GM23338 (cell line): ENCODE measurements at regions not wholly inside any gene's neighbourhood (a gene's known extent, or its start where the extent isn't known, plus 50 kb on each side); places are given as distances from the start of the nearest gene placed in this dataset.

Source experiments
- ATAC-seq: fragments of 200-7000 bp; cut with Tn5 transposase; 3 replicates; pipeline ENCODE4 v1.9.1; 2020
- DNase-seq: peaks from one replicate; pipeline ENCODE4 v3.0.0-alpha.2; 2015; ENCODE audit warnings: low spot score
- H2AFZ ChIP-seq: fragments of 200-600 bp; sonication (generic); 2 replicates; pipeline ENCODE4 v1.8.0; 2016; ENCODE audit warnings: antibody characterized with exemption, mild to moderate bottlenecking, moderate library complexity
- H3F3A ChIP-seq: fragments of 200-600 bp; sonication (generic); replicated peaks from 2 replicates; pipeline ENCODE4 v1.8.0; 2017; ENCODE audit warnings: antibody characterized with exemption, mixed run types, low read depth
- H3K27ac ChIP-seq: fragments of 200-600 bp; sonication (generic); 2 replicates; pipeline ENCODE4 v1.6.1; 2016; ENCODE audit warnings: low read depth
- H3K27me3 ChIP-seq: fragments of 200-600 bp; sonication (generic); 2 replicates; pipeline ENCODE4 v1.8.0; 2016; ENCODE audit warnings: mild to moderate bottlenecking, mixed run types, moderate library complexity; ENCODE audit not compliant: insufficient read depth
- H3K36me3 ChIP-seq: fragments of 200-600 bp; sonication (generic); 2 replicates; pipeline ENCODE4 v1.8.0; 2016; ENCODE audit warnings: mild to moderate bottlenecking; ENCODE audit not compliant: insufficient read depth
- H3K4me1 ChIP-seq: fragments of 200-600 bp; sonication (generic); 2 replicates; pipeline ENCODE4 v1.8.0; 2016; ENCODE audit warnings: mild to moderate bottlenecking, moderate library complexity; ENCODE audit not compliant: insufficient read depth
- H3K4me2 ChIP-seq: fragments of 200-600 bp; sonication (generic); 2 replicates; pipeline ENCODE4 v1.7.1; 2017; ENCODE audit warnings: mixed run types
- H3K4me3 ChIP-seq: fragments of 200-600 bp; sonication (generic); 2 replicates; pipeline ENCODE4 v1.6.1; 2016; ENCODE audit warnings: mixed run types
- H3K79me2 ChIP-seq: fragments of 200-600 bp; sonication (generic); replicated peaks from 2 replicates; pipeline ENCODE4 v1.8.0; 2017; ENCODE audit warnings: mild to moderate bottlenecking; ENCODE audit not compliant: insufficient read depth
- H3K9me2 ChIP-seq: fragments of 200-600 bp; sonication (generic); 2 replicates; pipeline ENCODE4 v1.8.0; 2017; ENCODE audit not compliant: insufficient read depth
- H4K20me1 ChIP-seq: fragments of 200-600 bp; sonication (generic); replicated peaks from 2 replicates; pipeline ENCODE4 v1.8.0; 2017; ENCODE audit warnings: mild to moderate bottlenecking; ENCODE audit not compliant: insufficient read depth
- H3K27ac Mint-ChIP-seq: 2 replicates; pipeline ENCODE4 v1.8.0; 2020; ENCODE audit warnings: inconsistent platforms, mild to moderate bottlenecking, moderate library complexity, mixed read lengths
- H3K27me3 Mint-ChIP-seq: 3 replicates; pipeline ENCODE4 v1.8.0; 2022; ENCODE audit warnings: low read depth, mild to moderate bottlenecking, moderate library complexity, mixed read lengths, inconsistent platforms; ENCODE audit not compliant: insufficient read depth, poor library complexity
- H3K36me3 Mint-ChIP-seq: 3 replicates; pipeline ENCODE4 v1.8.0; 2021; ENCODE audit warnings: low read depth, mild to moderate bottlenecking, inconsistent platforms, moderate library complexity, mixed read lengths
- H3K4me1 Mint-ChIP-seq: 3 replicates; pipeline ENCODE4 v1.8.0; 2020; ENCODE audit warnings: mild to moderate bottlenecking, inconsistent platforms, mixed read lengths
- H3K4me3 Mint-ChIP-seq: 3 replicates; pipeline ENCODE4 v1.8.0; 2021; ENCODE audit warnings: moderate library complexity, mild to moderate bottlenecking, inconsistent platforms, mixed read lengths
- H3K9me3 Mint-ChIP-seq: 3 replicates; pipeline ENCODE4 v1.8.0; 2020; ENCODE audit warnings: moderate library complexity, mild to moderate bottlenecking, inconsistent platforms, mixed read lengths
- CREB1 ChIP-seq: fragments of 250-450 bp; sonication (Bioruptor Pico); IDR thresholded peaks from 2 replicates; pipeline ENCODE4 v1.5.0; 2020; ENCODE audit warnings: low read depth, mild to moderate bottlenecking, moderate library complexity
- EZH2 ChIP-seq: fragments of 200-600 bp; sonication (generic); IDR thresholded peaks from one replicate; pipeline ENCODE4 v1.8.0; 2017; ENCODE audit warnings: antibody characterized with exemption, mild to moderate bottlenecking, low read depth; ENCODE audit not compliant: unreplicated experiment
- EZH2phosphoT487 ChIP-seq: fragments of 200-600 bp; sonication (generic); IDR thresholded peaks from one replicate; pipeline ENCODE4 v1.8.1; 2018; ENCODE audit warnings: antibody characterized with exemption; ENCODE audit not compliant: unreplicated experiment
- JUNB ChIP-seq: IDR thresholded peaks from one replicate; pipeline ENCODE4 v1.6.1; 2016; ENCODE audit warnings: antibody characterized with exemption; ENCODE audit not compliant: unreplicated experiment
- NANOG ChIP-seq: IDR thresholded peaks from 2 replicates; pipeline ENCODE4 v1.6.1; 2016; ENCODE audit warnings: antibody characterized with exemption, borderline replicate concordance
- POLR2AphosphoS5 ChIP-seq: IDR thresholded peaks from 2 replicates; pipeline ENCODE4 v1.6.1; 2016; ENCODE audit warnings: antibody characterized with exemption, low read depth
- STAT1 ChIP-seq: IDR thresholded peaks from one replicate; pipeline ENCODE4 v1.6.1; 2016; ENCODE audit warnings: antibody characterized with exemption; ENCODE audit not compliant: unreplicated experiment
- ZNF114 ChIP-seq: fragments of 250-450 bp; sonication (Bioruptor Pico); IDR thresholded peaks from 2 replicates; pipeline ENCODE4 v1.5.0; 2020; ENCODE audit warnings: mild to moderate bottlenecking, moderate library complexity
- ZNF331 ChIP-seq: fragments of 250-450 bp; sonication (Bioruptor Pico); IDR thresholded peaks from 2 replicates; pipeline ENCODE4 v1.5.0; 2020; ENCODE audit warnings: low read depth, mild to moderate bottlenecking, moderate library complexity
- TF ChIP-seq, protein P1 (sequence below), 2 experiments: fragments of 200-600 bp in 1 of 2; sonication (generic) in 1 of 2; conservative IDR thresholded peaks; 2 replicates each; pipeline versions ENCODE4 v1.5.1 to v1.6.1; 2016 to 2017; ENCODE audit warnings: antibody characterized with exemption in 2 of 2, low read depth in 2 of 2, mild to moderate bottlenecking in 2 of 2, moderate library complexity in 1 of 2
- TF ChIP-seq, protein P2 (sequence below): fragments of 250-450 bp; sonication (Bioruptor Pico); IDR thresholded peaks from 2 replicates; pipeline ENCODE4 v1.5.0; 2020; ENCODE audit warnings: mild to moderate bottlenecking, moderate library complexity
- TF ChIP-seq, protein P3 (sequence below): IDR thresholded peaks from one replicate; pipeline ENCODE4 v1.6.1; 2018; ENCODE audit warnings: antibody characterized with exemption; ENCODE audit not compliant: unreplicated experiment
- TF ChIP-seq, protein P4 (sequence below): IDR thresholded peaks from 2 replicates; pipeline ENCODE4 v1.6.1; 2016; ENCODE audit warnings: antibody characterized with exemption

DNA sequence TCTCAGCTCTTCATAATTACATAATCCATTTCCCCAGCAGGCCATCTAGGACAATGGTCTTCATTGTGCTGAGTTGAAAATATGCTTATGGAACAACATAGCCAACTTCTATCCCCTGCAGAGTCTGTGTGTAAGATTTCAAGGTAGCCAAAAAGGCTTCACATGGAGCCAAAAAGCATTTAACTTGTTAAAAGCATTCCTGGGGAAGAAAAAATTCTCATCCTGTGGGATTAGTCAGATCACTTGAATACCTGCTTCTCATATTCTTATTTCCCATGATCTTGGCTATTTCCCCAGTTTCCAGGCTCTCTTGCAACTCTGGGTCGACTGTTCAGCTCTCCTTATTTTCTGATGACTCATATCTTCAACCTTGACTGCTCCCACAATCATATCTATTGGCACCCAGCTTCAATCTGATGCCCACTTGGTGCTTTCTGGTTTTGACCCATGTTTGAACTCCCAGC is 178.9 kb downstream of the KLHL28 start:
- H3K36me3 Mint-ChIP-seq, result no peaks in the 10 kb centered on the region
- no peaks in the 10 kb centered on the region; the same call in 2 of the 3 replicates for H3K4me1 Mint-ChIP-seq
- no peak overlapping the region for H2AFZ ChIP-seq
- H3K27ac Mint-ChIP-seq, result no peak overlapping the region
- ATAC-seq (no peak), DNase-seq (no peak)
- H3K4me3 ChIP-seq, result no peak overlapping the region
- H3K27me3 ChIP-seq, result no peaks in the 10 kb centered on the region
- peaks cover 15% of the 10 kb centered on the region for H3K9me2 ChIP-seq
- H3K27me3 Mint-ChIP-seq, result peaks cover 2% of the 10 kb centered on the region
- H3K4me3 Mint-ChIP-seq, result no peak overlapping the region
- H3K4me2 ChIP-seq, result no peak overlapping the region
- no peaks in the 10 kb centered on the region for H4K20me1 ChIP-seq
- no peaks in the 10 kb centered on the region for H3K4me1 ChIP-seq
- no peaks in the 10 kb centered on the region for H3K79me2 ChIP-seq
- no peaks in the 10 kb centered on the region for H3K36me3 ChIP-seq
- no peak overlapping the region for H3K27ac ChIP-seq
- H3F3A ChIP-seq, result no peaks in the 10 kb centered on the region
- TF ChIP-seq JUNB (no peak), NANOG (no peak), ZNF114 (CRISPR knock-in tag) (no peak), EZH2 (no peak), STAT1 (no peak), CREB1 (no peak), EZH2phosphoT487 (no peak), POLR2AphosphoS5 (no peak), ZNF331 (CRISPR knock-in tag) (no peak)
- TF ChIP-seq, protein P1, sequence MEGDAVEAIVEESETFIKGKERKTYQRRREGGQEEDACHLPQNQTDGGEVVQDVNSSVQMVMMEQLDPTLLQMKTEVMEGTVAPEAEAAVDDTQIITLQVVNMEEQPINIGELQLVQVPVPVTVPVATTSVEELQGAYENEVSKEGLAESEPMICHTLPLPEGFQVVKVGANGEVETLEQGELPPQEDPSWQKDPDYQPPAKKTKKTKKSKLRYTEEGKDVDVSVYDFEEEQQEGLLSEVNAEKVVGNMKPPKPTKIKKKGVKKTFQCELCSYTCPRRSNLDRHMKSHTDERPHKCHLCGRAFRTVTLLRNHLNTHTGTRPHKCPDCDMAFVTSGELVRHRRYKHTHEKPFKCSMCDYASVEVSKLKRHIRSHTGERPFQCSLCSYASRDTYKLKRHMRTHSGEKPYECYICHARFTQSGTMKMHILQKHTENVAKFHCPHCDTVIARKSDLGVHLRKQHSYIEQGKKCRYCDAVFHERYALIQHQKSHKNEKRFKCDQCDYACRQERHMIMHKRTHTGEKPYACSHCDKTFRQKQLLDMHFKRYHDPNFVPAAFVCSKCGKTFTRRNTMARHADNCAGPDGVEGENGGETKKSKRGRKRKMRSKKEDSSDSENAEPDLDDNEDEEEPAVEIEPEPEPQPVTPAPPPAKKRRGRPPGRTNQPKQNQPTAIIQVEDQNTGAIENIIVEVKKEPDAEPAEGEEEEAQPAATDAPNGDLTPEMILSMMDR (conservative IDR thresholded peaks at IDR 0.05; ENCODE audit: low read depth in 2 of 2), result no peak
- TF ChIP-seq, protein P2, sequence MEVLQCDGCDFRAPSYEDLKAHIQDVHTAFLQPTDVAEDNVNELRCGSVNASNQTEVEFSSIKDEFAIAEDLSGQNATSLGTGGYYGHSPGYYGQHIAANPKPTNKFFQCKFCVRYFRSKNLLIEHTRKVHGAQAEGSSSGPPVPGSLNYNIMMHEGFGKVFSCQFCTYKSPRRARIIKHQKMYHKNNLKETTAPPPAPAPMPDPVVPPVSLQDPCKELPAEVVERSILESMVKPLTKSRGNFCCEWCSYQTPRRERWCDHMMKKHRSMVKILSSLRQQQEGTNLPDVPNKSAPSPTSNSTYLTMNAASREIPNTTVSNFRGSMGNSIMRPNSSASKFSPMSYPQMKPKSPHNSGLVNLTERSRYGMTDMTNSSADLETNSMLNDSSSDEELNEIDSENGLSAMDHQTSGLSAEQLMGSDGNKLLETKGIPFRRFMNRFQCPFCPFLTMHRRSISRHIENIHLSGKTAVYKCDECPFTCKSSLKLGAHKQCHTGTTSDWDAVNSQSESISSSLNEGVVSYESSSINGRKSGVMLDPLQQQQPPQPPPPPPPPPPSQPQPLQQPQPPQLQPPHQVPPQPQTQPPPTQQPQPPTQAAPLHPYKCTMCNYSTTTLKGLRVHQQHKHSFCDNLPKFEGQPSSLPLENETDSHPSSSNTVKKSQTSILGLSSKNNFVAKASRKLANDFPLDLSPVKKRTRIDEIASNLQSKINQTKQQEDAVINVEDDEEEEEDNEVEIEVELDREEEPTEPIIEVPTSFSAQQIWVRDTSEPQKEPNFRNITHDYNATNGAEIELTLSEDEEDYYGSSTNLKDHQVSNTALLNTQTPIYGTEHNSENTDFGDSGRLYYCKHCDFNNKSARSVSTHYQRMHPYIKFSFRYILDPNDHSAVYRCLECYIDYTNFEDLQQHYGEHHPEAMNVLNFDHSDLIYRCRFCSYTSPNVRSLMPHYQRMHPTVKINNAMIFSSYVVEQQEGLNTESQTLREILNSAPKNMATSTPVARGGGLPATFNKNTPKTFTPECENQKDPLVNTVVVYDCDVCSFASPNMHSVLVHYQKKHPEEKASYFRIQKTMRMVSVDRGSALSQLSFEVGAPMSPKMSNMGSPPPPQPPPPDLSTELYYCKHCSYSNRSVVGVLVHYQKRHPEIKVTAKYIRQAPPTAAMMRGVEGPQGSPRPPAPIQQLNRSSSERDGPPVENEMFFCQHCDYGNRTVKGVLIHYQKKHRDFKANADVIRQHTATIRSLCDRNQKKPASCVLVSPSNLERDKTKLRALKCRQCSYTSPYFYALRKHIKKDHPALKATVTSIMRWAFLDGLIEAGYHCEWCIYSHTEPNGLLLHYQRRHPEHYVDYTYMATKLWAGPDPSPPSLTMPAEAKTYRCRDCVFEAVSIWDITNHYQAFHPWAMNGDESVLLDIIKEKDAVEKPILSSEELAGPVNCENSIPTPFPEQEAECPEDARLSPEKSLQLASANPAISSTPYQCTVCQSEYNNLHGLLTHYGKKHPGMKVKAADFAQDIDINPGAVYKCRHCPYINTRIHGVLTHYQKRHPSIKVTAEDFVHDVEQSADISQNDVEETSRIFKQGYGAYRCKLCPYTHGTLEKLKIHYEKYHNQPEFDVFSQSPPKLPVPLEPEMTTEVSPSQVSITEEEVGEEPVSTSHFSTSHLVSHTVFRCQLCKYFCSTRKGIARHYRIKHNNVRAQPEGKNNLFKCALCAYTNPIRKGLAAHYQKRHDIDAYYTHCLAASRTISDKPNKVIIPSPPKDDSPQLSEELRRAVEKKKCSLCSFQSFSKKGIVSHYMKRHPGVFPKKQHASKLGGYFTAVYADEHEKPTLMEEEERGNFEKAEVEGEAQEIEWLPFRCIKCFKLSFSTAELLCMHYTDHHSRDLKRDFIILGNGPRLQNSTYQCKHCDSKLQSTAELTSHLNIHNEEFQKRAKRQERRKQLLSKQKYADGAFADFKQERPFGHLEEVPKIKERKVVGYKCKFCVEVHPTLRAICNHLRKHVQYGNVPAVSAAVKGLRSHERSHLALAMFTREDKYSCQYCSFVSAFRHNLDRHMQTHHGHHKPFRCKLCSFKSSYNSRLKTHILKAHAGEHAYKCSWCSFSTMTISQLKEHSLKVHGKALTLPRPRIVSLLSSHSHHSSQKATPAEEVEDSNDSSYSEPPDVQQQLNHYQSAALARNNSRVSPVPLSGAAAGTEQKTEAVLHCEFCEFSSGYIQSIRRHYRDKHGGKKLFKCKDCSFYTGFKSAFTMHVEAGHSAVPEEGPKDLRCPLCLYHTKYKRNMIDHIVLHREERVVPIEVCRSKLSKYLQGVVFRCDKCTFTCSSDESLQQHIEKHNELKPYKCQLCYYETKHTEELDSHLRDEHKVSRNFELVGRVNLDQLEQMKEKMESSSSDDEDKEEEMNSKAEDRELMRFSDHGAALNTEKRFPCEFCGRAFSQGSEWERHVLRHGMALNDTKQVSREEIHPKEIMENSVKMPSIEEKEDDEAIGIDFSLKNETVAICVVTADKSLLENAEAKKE (CRISPR knock-in tag), result no peak
- TF ChIP-seq, protein P3, sequence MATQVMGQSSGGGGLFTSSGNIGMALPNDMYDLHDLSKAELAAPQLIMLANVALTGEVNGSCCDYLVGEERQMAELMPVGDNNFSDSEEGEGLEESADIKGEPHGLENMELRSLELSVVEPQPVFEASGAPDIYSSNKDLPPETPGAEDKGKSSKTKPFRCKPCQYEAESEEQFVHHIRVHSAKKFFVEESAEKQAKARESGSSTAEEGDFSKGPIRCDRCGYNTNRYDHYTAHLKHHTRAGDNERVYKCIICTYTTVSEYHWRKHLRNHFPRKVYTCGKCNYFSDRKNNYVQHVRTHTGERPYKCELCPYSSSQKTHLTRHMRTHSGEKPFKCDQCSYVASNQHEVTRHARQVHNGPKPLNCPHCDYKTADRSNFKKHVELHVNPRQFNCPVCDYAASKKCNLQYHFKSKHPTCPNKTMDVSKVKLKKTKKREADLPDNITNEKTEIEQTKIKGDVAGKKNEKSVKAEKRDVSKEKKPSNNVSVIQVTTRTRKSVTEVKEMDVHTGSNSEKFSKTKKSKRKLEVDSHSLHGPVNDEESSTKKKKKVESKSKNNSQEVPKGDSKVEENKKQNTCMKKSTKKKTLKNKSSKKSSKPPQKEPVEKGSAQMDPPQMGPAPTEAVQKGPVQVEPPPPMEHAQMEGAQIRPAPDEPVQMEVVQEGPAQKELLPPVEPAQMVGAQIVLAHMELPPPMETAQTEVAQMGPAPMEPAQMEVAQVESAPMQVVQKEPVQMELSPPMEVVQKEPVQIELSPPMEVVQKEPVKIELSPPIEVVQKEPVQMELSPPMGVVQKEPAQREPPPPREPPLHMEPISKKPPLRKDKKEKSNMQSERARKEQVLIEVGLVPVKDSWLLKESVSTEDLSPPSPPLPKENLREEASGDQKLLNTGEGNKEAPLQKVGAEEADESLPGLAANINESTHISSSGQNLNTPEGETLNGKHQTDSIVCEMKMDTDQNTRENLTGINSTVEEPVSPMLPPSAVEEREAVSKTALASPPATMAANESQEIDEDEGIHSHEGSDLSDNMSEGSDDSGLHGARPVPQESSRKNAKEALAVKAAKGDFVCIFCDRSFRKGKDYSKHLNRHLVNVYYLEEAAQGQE, result no peak
- TF ChIP-seq, protein P4, sequence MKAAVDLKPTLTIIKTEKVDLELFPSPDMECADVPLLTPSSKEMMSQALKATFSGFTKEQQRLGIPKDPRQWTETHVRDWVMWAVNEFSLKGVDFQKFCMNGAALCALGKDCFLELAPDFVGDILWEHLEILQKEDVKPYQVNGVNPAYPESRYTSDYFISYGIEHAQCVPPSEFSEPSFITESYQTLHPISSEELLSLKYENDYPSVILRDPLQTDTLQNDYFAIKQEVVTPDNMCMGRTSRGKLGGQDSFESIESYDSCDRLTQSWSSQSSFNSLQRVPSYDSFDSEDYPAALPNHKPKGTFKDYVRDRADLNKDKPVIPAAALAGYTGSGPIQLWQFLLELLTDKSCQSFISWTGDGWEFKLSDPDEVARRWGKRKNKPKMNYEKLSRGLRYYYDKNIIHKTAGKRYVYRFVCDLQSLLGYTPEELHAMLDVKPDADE, result no peak
- H3K9me3 Mint-ChIP-seq, result no peaks in the 10 kb centered on the region
